ENCODE measurements at regions not wholly inside any gene's neighbourhood (a gene's known extent, or its start where the extent isn't known, plus 50 kb on each side); places are given as distances from the start of the nearest gene placed in this dataset.

- peak; percentile 76 for ATAC-seq
- H3K36me3 Mint-ChIP-seq: 0 out of 2 replicates have a peak, but pooled peaks cover 2% of the 10 kb centered on the region
- TF ChIP-seq, protein P1, sequence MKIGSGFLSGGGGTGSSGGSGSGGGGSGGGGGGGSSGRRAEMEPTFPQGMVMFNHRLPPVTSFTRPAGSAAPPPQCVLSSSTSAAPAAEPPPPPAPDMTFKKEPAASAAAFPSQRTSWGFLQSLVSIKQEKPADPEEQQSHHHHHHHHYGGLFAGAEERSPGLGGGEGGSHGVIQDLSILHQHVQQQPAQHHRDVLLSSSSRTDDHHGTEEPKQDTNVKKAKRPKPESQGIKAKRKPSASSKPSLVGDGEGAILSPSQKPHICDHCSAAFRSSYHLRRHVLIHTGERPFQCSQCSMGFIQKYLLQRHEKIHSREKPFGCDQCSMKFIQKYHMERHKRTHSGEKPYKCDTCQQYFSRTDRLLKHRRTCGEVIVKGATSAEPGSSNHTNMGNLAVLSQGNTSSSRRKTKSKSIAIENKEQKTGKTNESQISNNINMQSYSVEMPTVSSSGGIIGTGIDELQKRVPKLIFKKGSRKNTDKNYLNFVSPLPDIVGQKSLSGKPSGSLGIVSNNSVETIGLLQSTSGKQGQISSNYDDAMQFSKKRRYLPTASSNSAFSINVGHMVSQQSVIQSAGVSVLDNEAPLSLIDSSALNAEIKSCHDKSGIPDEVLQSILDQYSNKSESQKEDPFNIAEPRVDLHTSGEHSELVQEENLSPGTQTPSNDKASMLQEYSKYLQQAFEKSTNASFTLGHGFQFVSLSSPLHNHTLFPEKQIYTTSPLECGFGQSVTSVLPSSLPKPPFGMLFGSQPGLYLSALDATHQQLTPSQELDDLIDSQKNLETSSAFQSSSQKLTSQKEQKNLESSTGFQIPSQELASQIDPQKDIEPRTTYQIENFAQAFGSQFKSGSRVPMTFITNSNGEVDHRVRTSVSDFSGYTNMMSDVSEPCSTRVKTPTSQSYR (CRISPR knock-in tag; IDR thresholded peaks at IDR 0.05): no peak
- TF ChIP-seq ZNF232 (CRISPR knock-in tag; IDR thresholded peaks at IDR 0.05): no peak
- no peak for TF ChIP-seq NR1H2 (CRISPR knock-in tag; IDR thresholded peaks at IDR 0.05)
- no peak for TF ChIP-seq ZNF121 (CRISPR knock-in tag; IDR thresholded peaks at IDR 0.05)
- TF ChIP-seq KAT7 (CRISPR knock-in tag; IDR thresholded peaks at IDR 0.05; ENCODE audit: borderline replicate concordance): no peak
- TF ChIP-seq, protein P2, sequence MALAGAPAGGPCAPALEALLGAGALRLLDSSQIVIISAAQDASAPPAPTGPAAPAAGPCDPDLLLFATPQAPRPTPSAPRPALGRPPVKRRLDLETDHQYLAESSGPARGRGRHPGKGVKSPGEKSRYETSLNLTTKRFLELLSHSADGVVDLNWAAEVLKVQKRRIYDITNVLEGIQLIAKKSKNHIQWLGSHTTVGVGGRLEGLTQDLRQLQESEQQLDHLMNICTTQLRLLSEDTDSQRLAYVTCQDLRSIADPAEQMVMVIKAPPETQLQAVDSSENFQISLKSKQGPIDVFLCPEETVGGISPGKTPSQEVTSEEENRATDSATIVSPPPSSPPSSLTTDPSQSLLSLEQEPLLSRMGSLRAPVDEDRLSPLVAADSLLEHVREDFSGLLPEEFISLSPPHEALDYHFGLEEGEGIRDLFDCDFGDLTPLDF (CRISPR knock-in tag; IDR thresholded peaks at IDR 0.05): no peak
- TF ChIP-seq PRRX2 (CRISPR knock-in tag; IDR thresholded peaks at IDR 0.05): no peak
- no peak for TF ChIP-seq ESRRA (CRISPR knock-in tag; IDR thresholded peaks at IDR 0.05; ENCODE audit: borderline replicate concordance)
- no peak for TF ChIP-seq CBFB (CRISPR knock-in tag; IDR thresholded peaks at IDR 0.05; ENCODE audit: low read depth)
- no peak for TF ChIP-seq MYBL2 (CRISPR knock-in tag; IDR thresholded peaks at IDR 0.05)
- TF ChIP-seq ZNF138 (CRISPR knock-in tag; conservative IDR thresholded peaks at IDR 0.05): no peak
- no peak for TF ChIP-seq ZMAT4 (CRISPR knock-in tag; IDR thresholded peaks at IDR 0.05)
- no peak for TF ChIP-seq MAX (CRISPR knock-in tag; IDR thresholded peaks at IDR 0.05)
- no peak for TF ChIP-seq JAZF1 (CRISPR knock-in tag; IDR thresholded peaks at IDR 0.05)
- TF ChIP-seq, protein P3, sequence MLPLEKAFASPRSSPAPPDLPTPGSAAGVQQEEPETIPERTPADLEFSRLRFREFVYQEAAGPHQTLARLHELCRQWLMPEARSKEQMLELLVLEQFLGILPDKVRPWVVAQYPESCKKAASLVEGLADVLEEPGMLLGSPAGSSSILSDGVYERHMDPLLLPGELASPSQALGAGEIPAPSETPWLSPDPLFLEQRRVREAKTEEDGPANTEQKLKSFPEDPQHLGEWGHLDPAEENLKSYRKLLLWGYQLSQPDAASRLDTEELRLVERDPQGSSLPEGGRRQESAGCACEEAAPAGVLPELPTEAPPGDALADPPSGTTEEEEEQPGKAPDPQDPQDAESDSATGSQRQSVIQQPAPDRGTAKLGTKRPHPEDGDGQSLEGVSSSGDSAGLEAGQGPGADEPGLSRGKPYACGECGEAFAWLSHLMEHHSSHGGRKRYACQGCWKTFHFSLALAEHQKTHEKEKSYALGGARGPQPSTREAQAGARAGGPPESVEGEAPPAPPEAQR (CRISPR knock-in tag; IDR thresholded peaks at IDR 0.05): no peak
- TF ChIP-seq EMX1 (CRISPR knock-in tag; IDR thresholded peaks at IDR 0.05): no peak
- TF ChIP-seq ERG (CRISPR knock-in tag; IDR thresholded peaks at IDR 0.05): no peak
- no peak for TF ChIP-seq SMAD3 (CRISPR knock-in tag; IDR thresholded peaks at IDR 0.05; ENCODE audit: borderline replicate concordance)
- TF ChIP-seq HMGXB4 (CRISPR knock-in tag; IDR thresholded peaks at IDR 0.05): no peak
- no peak for TF ChIP-seq ZNF416 (CRISPR knock-in tag; IDR thresholded peaks at IDR 0.05)
- H3K9me3 Mint-ChIP-seq: peaks cover 5% of the 10 kb centered on the region; the same call in 1 of the 2 replicates
- CTCF ChIA-PET: no interaction called here
- peaks cover 41% of the 10 kb centered on the region for H3K4me1 Mint-ChIP-seq
- H3K27ac Mint-ChIP-seq: no peak overlapping the region
- H3K27me3 Mint-ChIP-seq (ENCODE audit: low read depth): no peaks in the 10 kb centered on the region
- no peak for DNase-seq (ENCODE audit: low spot score)
- H3K4me3 Mint-ChIP-seq: no peak overlapping the region
- POLR2A ChIA-PET: no interaction called here
These were observed 366.5 kb upstream of the TBL1XR1 start for GRCh38 chr3:177563792-177564191.
